ENCODE measurements at regions not wholly inside any gene's neighbourhood (a gene's known extent, or its start where the extent isn't known, plus 50 kb on each side); places are given as distances from the start of the nearest gene placed in this dataset.
"Not testable (repeated sequence)": the region's sequence is repeated elsewhere in the genome, so short reads cannot be mapped to it uniquely, and the experiment has no call there.

- Histone ChIP-seq H2AFZ (ENCODE audit: low read depth, low read length) (no peak overlapping the region), H4K20me1 (ENCODE audit: insufficient read depth) (no peaks in the 10 kb centered on the region)
Observed at GRCh38 chr6:140269591-140270165, 895.2 kb upstream of the CITED2 start.

GRCh38 chr6:140264431-140264830 lies 890.0 kb upstream of the CITED2 start:
- no peaks in the 10 kb centered on the region for H3K9me2 ChIP-seq (ENCODE audit: insufficient read depth, low read length)
- no peak overlapping the region for H2AFZ ChIP-seq (ENCODE audit: low read depth, low read length)
- no peaks in the 10 kb centered on the region for H4K20me1 ChIP-seq (ENCODE audit: insufficient read depth)
- H3K9ac ChIP-seq (ENCODE audit: low read length): no peak overlapping the region
- no peak overlapping the region for H3K27ac ChIP-seq (ENCODE audit: low read length)
- no peaks in the 10 kb centered on the region for H3K79me2 ChIP-seq (replicated peaks; ENCODE audit: insufficient read depth, low read length)
- no peaks in the 10 kb centered on the region for H3F3A ChIP-seq (ENCODE audit: insufficient read depth, low read length, poor library complexity, severe bottlenecking)
- no peaks in the 10 kb centered on the region for H3K9me3 ChIP-seq (ENCODE audit: low read length)
- no peaks in the 10 kb centered on the region for H3K36me3 ChIP-seq (ENCODE audit: insufficient read depth, low read length)
- no peak overlapping the region for H3K4me2 ChIP-seq (ENCODE audit: low read length)
- no peaks in the 10 kb centered on the region for H3K27me3 ChIP-seq (ENCODE audit: insufficient read depth, low read depth, low read length)
- H3K4me3 ChIP-seq (ENCODE audit: low read length): no peak overlapping the region
- TF ChIP-seq EP300 (conservative IDR thresholded peaks at IDR 0.05; ENCODE audit: poor library complexity, severe bottlenecking): no peak

More at GRCh38 chr6:140269591-140270165, 895.2 kb upstream of the CITED2 start:
- TF ChIP-seq TAF1 (IDR thresholded peaks at IDR 0.05; ENCODE audit: low read depth): no peak
- no peaks in the 10 kb centered on the region for H3K36me3 ChIP-seq (ENCODE audit: insufficient read depth, low read length)
- no peak overlapping the region for H3K27ac ChIP-seq (ENCODE audit: low read length)
- no peaks in the 10 kb centered on the region for H3K79me2 ChIP-seq (replicated peaks; ENCODE audit: insufficient read depth, low read length)
- no peaks in the 10 kb centered on the region for H3K9me3 ChIP-seq (ENCODE audit: low read length)
- no peak overlapping the region for H3K4me2 ChIP-seq (ENCODE audit: low read length)
- no peaks in the 10 kb centered on the region for H3K9me2 ChIP-seq (ENCODE audit: insufficient read depth, low read length)
- H3K9ac ChIP-seq (ENCODE audit: low read length): no peak overlapping the region
- no peak overlapping the region for H3K4me3 ChIP-seq (ENCODE audit: low read length)
- H3F3A ChIP-seq (ENCODE audit: insufficient read depth, low read length, poor library complexity, severe bottlenecking): no peaks in the 10 kb centered on the region
- H3K27me3 ChIP-seq (ENCODE audit: insufficient read depth, low read depth, low read length): no peaks in the 10 kb centered on the region

GRCh38 chr6:140258302-140258701 lies 883.9 kb upstream of the CITED2 start:
- H3K9ac ChIP-seq (ENCODE audit: low read length); H3K4me2 ChIP-seq (ENCODE audit: low read length); H3K9me3 ChIP-seq (ENCODE audit: low read length); H3K9me2 ChIP-seq (ENCODE audit: insufficient read depth, low read length); H4K20me1 ChIP-seq (ENCODE audit: insufficient read depth); H3K27me3 ChIP-seq (ENCODE audit: insufficient read depth, low read depth, low read length); H2AFZ ChIP-seq (ENCODE audit: low read depth, low read length); H3K4me3 ChIP-seq (ENCODE audit: low read length); H3K27ac ChIP-seq (ENCODE audit: low read length); H3F3A ChIP-seq (ENCODE audit: insufficient read depth, low read length, poor library complexity, severe bottlenecking); H3K79me2 ChIP-seq (replicated peaks; ENCODE audit: insufficient read depth, low read length); H3K36me3 ChIP-seq (ENCODE audit: insufficient read depth, low read length): not testable (repeated sequence)

GRCh38 chr6:140256248-140256647 lies 881.8 kb upstream of the CITED2 start:
- no peaks in the 10 kb centered on the region for H3K9me3 ChIP-seq (ENCODE audit: low read length)
- H3K9me2 ChIP-seq (ENCODE audit: insufficient read depth, low read length): no peaks in the 10 kb centered on the region
- no peak overlapping the region for H3K27ac ChIP-seq (ENCODE audit: low read length)
- no peaks in the 10 kb centered on the region for H3K27me3 ChIP-seq (ENCODE audit: insufficient read depth, low read depth, low read length)
- H3K79me2 ChIP-seq (replicated peaks; ENCODE audit: insufficient read depth, low read length): no peaks in the 10 kb centered on the region
- H3F3A ChIP-seq (ENCODE audit: insufficient read depth, low read length, poor library complexity, severe bottlenecking): no peaks in the 10 kb centered on the region
- no peak overlapping the region for H3K9ac ChIP-seq (ENCODE audit: low read length)
- H2AFZ ChIP-seq (ENCODE audit: low read depth, low read length): no peak overlapping the region
- no peaks in the 10 kb centered on the region for H4K20me1 ChIP-seq (ENCODE audit: insufficient read depth)
- no peak overlapping the region for H3K4me3 ChIP-seq (ENCODE audit: low read length)
- no peak for TF ChIP-seq EZH2 (IDR thresholded peaks at IDR 0.05; ENCODE audit: borderline replicate concordance, insufficient read depth, low read length, poor library complexity, severe bottlenecking)
- no peak for TF ChIP-seq SMC3 (conservative IDR thresholded peaks at IDR 0.05; ENCODE audit: poor library complexity)
- TF ChIP-seq RAD21 (conservative IDR thresholded peaks at IDR 0.05): no peak
- TF ChIP-seq TAF1 (IDR thresholded peaks at IDR 0.05; ENCODE audit: low read depth): no peak
- TF ChIP-seq CTCF (IDR thresholded peaks at IDR 0.05; ENCODE audit: poor library complexity, severe bottlenecking): no peak
- TF ChIP-seq POLR2AphosphoS5 (IDR thresholded peaks at IDR 0.05): no peak
- no peak for TF ChIP-seq EP300 (conservative IDR thresholded peaks at IDR 0.05; ENCODE audit: poor library complexity, severe bottlenecking)
- H3K4me2 ChIP-seq (ENCODE audit: low read length): no peak overlapping the region
- H3K36me3 ChIP-seq (ENCODE audit: insufficient read depth, low read length): no peaks in the 10 kb centered on the region

Data from neural cell (in vitro differentiated cells).